CD4-positive, alpha-beta T cell treated with Interferon alpha-2 for 1 hour (primary cell): ENCODE measurements at regions not wholly inside any gene's neighbourhood (a gene's known extent, or its start where the extent isn't known, plus 50 kb on each side); places are given as distances from the start of the nearest gene placed in this dataset.

Experiments used
- DNase-seq, 2 donors: peaks; one replicate each; pipeline ENCODE4 v3.0.0-alpha.2; 2020 to 2022

DNA sequence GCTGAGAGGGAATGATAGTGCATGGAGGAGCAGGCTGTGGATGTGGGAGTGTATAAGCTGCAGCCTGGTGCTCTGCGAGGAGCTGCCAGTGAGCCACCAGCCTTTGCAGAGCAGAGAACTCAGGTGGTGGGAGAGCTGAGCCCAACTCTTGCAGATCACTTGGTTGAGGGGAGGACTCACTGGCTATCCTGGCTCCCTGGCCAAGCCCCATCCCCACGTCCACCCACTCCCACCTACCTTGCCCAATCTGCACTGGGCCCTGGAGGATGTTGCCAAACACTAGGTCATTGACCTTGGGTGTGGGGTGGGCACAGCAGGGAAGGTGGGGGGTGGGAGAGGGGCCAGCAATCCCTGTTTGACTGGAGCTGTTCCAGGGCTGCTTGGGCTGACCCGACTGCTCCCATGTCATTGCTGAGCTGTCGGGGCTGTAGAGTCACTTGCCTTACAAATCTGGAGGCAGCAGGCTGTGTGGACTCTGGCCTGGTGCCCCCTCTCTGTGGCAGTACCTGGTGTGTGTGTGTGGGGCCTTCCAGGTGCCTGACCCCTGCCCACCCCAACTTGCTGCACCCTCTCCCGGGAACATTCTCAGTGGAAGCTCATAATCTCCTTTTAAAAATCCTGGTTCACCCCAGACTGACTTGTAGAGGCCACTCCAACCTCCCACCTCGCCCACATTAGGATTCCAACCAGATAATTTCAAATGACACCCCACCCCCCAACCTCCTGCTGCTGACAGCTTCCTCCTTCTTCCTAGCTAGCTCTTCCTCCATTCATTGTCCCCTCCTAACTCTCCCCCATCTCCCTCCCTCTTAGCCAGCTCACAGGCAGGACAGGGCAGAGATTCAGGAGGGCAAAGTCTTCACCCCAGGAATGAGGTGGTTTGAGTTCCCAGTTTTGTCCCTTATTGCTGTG lies 162.3 kb downstream of the MRPL14 start:
- no peak for DNase-seq

DNA sequence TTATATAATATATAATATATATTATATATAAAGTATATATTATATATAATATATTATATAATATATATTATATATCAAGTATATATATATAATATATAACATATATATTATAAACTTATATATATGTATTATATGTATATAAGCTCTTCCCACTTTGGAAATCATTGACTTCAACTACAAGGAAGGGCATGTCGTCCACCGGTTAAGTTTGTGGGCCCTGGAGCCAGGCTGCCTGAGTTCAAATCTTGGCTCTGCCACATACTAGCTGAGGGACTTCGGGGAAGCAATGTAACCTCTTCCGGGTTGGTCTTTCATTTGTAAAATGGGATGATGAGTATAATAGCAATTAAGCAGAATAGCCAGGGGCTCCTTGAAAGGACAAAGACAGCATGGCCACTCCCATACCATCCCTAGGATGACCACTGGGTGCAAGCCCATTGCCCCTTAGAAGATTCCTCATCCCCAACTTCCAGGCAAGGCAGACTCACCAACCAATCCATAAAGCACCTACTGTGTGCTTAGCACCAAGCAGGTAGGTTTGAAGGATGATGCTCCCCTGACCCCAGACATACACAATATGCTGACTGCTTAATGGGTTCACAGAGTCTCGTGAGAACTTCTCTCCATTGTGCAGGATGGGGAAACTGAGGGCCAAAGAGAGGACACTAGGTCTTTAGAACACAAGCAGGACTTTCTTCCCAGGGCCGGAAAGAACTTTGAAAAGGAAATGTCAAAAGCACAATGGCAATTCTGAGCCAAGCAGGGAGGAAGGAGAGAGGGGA lies 163.2 kb downstream of the MRPL14 start:
- no peak for DNase-seq

DNA sequence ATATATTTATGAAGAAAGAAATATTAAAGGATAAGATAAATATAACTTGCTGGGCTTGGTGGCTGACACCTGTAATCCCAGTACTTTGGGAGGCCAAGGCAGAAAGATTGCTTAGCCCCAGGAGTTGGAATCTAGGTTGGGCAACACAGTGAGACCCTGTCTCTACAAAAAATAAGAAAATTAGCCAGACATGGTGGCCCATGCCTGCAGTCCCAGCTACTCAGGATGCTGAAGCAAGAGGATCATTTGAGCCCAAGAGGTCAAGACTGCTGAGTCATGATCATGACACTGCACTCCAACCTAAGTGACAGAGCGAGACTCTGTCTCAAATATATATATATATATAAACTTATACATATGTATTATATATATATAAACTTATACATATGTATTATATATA lies 164.0 kb downstream of the MRPL14 start:
- no peak for DNase-seq

DNA sequence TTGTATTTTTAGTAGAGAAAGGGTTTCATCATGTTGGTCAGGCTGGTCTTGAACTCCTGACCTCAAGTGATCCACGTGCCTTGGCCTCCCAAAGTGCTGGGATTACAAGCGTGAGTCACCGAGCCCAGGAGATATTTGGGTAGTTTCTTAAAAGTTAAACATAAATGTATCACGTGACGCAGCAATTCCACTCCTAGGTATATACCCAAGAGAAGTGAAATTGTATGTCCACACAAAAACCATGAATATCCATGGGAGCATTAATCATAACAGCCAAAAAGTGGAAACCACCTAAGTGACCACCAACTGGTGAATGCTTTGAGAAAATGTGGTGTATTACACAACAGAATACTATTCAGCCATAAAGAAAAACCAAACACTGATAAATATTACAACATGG lies 164.8 kb downstream of the MRPL14 start:
- DNase-seq, result no peak

- no peak for DNase-seq
Observed at GRCh38 chr6:43957273-43957672, 170.0 kb downstream of the MRPL14 start.

DNA sequence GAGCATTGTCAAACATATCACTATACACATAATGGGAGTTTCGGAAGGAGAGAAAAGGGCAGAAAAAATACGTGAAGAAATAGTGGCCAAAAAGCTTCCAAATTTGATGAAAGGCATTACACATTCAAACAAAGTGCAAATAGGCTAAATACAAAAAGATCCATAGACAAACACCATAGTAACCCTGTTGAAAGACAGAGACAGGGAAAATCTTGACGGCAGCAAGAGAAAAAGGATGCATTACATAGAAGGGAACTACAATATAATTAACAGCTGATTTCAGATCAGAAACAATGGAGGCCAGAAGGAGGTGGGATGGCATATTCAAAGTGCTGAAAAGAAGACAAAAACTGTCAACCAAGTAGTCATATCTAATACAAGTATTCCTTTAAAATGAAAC lies 170.8 kb downstream of the MRPL14 start:
- DNase-seq, result no peak

DNA sequence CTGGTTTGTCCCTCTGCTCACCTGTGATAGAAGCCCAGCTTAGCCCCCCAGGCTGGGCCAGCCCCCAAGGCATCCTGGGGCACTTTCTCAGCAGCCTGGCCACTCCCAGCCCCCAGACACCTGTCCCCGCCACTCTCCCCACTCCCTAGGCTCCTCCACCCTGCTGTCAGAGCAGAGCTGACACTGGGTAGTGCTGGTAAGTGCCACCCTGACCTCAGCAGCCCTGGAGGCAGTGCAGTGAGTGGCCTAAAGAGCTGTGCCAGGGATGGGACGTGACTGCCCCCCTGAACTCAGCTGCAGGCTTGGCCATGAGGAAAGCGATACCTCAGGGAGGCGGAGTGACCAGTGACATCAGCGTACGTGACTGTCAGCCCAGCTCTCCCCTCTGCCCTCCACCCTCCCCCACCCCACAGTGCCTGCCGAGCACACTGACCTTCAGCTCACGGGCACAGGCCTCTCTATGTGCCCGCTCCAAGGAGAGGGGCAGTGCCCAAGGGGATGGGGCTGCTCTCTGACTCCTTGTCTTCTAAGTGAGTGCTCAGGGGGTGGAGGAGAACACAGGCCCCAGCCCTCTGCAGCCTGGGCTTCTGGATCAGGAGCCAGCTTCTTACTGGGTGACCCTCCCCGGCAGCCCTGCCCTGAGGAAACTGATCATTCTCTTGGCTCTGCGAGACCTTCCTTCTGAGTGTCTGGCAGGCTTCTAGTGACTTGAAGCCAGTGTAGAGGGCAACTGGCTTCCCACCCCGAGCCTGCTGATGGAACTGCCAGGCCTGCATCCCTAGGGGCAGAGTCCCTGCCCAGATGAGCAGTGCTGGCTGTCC lies 172.7 kb downstream of the MRPL14 start:
- no peak for DNase-seq

DNA sequence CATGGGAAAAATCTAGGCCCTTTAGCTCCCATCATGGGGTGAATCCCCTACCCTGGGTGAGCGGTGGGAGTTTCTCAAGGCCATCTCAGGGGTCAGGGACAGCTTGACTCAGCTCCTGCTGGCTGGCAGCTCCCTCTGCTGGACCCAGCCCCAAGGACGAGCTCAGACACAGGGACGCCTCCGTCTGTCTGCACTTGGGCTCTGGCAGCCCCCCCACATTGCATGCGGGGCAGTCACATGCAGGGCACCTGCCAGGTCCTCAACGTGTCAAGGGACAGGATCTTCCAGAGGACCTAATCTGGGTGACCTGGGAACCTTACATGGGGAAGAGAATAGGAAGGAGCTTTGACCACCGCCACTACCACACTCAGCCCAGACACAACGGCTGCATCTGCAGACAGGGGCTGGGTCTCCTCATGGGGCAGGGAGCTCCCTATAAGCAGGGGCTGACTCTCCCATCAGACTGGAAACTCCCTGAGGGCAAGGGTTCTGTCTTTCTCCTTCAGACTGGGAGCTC lies 173.4 kb downstream of the MRPL14 start:
- no peak for DNase-seq

- DNase-seq, result no peak
Observed at GRCh38 chr6:43953256-43953655, 174.0 kb downstream of the MRPL14 start.

DNA sequence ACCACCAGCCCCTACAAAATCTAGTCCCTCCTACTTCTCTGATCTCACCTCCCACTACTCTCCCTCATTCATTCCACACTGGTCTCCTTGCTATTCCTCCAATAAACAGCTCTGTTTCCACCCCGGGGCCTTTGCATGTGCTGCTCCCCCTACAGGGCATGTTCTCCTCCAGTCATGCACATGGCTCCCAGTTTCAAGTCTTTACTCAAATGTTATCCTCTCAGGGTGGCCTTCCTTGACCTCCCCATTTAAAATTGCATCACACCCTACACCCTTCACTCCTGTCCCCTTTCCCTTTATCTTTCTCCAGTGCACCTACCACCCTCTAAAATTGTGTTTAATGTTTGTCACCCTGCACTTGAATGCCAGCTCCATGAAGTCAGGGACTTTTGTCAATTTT lies 174.5 kb downstream of the MRPL14 start:
- DNase-seq, result no peak

DNA sequence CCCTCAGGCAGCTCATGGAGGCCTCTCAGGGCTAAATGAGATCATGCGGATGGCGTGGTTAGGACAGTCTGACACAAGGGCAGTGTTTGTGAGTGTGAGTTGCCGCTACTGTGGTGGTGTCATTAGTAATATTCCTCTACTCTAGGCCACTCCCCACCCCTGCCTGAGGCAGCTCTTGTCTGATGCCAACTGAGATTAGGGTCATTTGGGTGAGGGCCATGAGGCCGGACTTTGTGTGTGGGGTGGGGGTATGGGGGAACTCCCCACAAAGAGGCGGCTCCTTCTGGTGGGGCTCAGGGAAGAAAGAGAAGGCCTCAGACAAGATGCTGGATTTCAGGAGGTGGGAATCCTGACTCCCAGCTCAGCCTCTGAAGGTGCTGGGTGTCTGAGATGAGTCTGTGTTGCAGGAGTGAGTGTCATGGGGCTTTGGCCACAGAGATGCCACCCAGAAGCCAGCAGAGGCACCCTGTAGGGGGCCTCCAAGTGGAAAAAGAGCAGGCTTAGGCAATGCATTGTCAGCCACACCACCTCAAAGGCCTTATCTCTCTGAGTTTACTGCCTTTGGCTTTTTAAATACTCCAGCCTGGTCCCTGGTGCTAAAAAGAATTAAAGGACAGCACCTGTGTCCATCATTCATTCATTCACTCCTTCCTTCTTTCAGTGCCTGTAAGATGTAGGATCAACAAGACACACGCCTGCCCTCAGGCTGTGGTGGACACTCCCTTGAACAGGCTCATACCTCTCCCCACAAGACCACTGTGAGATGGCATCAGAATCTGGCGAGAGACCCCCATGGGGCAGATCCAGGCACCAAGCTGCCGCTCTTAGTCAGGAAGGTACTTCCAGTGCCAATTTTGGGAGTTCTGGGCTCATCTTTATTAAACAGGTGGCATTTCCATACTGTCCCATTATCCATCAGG lies 175.2 kb downstream of the MRPL14 start:
- DNase-seq, result no peak

- DNase-seq, result peak in 1 of 2 donors; percentile 22
Observed at GRCh38 chr6:43951063-43951755, 176.0 kb downstream of the MRPL14 start.

GRCh38 chr6:43950731-43951062 lies 176.6 kb downstream of the MRPL14 start:
- no peak for DNase-seq

DNA sequence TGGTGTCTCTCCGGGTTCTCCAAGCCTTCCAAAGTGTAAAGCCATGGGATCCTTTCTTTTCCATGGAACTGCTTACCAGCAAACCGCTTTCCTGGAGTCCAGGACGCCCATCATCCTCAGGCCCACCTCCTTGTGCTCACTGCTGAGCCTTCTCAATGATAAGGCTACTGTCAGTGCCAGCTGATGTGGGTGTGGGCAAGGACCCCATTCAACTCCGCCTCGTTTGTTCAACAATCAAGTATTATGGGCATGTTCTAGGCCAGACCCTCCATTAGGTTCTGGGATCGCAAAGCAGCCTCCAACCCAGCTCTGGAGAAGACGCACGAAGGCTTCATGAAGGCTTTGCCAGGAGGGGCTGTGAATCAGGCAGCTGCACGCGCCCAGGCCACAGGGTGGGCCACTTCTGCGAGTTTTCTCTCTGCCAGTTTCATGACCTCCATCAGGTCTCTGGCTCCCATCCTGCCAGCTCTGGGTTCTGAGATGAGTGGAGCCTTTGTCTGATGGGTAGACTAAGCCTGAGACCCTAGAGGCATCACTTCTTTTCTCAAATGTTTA lies 177.1 kb downstream of the MRPL14 start:
- no peak for DNase-seq

DNA sequence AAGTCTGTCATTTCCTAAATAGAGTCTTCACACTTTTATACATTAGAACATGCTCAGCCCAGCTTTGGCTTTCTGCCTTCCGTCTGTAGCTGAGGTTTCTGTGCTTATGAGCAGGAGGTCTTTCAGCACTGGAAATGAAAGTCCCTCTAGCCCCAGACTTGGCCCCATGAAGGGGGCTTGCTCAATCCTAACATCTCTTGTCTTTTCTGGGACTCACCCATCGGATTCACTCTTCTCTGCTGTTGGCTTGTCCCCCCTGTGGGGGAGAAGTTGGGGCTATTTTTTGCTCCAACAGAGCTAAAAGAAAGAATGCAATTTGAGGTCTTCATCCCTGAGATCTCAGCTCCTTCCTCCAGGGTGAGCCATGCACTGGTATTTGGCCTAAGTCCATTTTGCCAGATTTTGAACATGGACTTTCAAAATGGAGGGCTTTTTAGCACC lies 177.7 kb downstream of the MRPL14 start:
- DNase-seq, result no peak

GRCh38 chr6:43948527-43949485 lies 178.4 kb downstream of the MRPL14 start:
- no peak for DNase-seq

DNA sequence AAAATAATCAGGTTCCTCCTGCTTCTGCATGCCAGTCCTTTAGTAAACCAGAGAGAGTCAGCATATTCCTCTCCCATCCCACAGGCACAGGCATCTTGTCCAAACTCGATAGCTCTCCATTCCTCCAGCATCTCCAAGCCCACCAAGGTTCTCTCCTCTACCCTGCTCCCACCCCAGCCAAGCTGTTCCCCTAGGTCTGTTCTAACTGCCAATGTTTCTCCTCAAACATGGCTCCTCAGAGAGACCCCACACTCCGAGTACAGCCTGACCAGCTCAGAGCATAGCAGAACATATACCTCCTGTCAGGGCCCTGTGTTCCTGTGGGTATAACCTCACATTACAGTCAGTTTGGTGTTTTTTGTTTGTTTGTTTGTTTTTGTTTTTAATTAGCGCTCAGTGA lies 177.8 kb downstream of the VEGFA start:
- no peak for DNase-seq

GRCh38 chr6:43946641-43947363 lies 176.8 kb downstream of the VEGFA start:
- no peak for DNase-seq

GRCh38 chr6:43945768-43946080 lies 175.7 kb downstream of the VEGFA start:
- no peak for DNase-seq
